ENCODE measurements at regions not wholly inside any gene's neighbourhood (a gene's known extent, or its start where the extent isn't known, plus 50 kb on each side); places are given as distances from the start of the nearest gene placed in this dataset.

- Histone ChIP-seq H3K23ac (ENCODE audit: low read length in 2 of 2) (no peak overlapping the region), H3K79me1 (replicated peaks; ENCODE audit: low read length, poor library complexity, severe bottlenecking) (no peaks in the 10 kb centered on the region), H3K4me1 (ENCODE audit: control insufficient read depth, insufficient read depth, low read depth, low read length) (peaks cover 6% of the 10 kb centered on the region), H2BK120ac (ENCODE audit: low read depth, low read length) (no peak overlapping the region), H3K14ac (ENCODE audit: low read length in 2 of 2) (no peak overlapping the region), H2AK5ac (ENCODE audit: low read length, severe bottlenecking) (no peak overlapping the region), H3K4me3 (ENCODE audit: insufficient read depth in 1 of 2, low read depth in 1 of 2, low read length in 2 of 2) (no peak overlapping the region), H3K9me3 (ENCODE audit: control insufficient read depth, low read length) (no peaks in the 10 kb centered on the region), H3K9ac (ENCODE audit: low read length) (no peak overlapping the region), H3K18ac (ENCODE audit: low read depth in 1 of 2, low read length in 2 of 2) (no peak overlapping the region), H3K4ac (ENCODE audit: low read depth in 1 of 2, low read length in 2 of 2) (no peak overlapping the region), H3K4me2 (ENCODE audit: low read length, poor library complexity, severe bottlenecking) (no peak overlapping the region), H2BK15ac (ENCODE audit: low read depth, poor library complexity, severe bottlenecking) (no peak overlapping the region), H3K27me3 (ENCODE audit: control insufficient read depth in 1 of 2, insufficient read depth in 1 of 2, low read length in 2 of 2) (peaks cover 0 to 4% of the 10 kb centered on the region in 2 experiments), H2AFZ (ENCODE audit: low read depth, low read length) (no peak overlapping the region), H2BK12ac (ENCODE audit: low read length in 2 of 2) (peak overlapping the region in 1 of 2 experiments; percentile 79), H4K91ac (ENCODE audit: low read length) (no peak overlapping the region), H3K27ac (ENCODE audit: low read length, poor library complexity, severe bottlenecking) (peak overlapping the region; percentile 89), H2BK5ac (ENCODE audit: low read depth, low read length, poor library complexity, severe bottlenecking) (no peak overlapping the region), H3K36me3 (ENCODE audit: control insufficient read depth in 1 of 2, insufficient read depth in 2 of 2, low read depth in 1 of 2, low read length in 2 of 2) (no peaks in the 10 kb centered on the region), H4K8ac (ENCODE audit: low read length) (no peak overlapping the region)
- peak; percentile 86 for DNase-seq
- WGBS, result no CpG with 5 or more reads among the region's 5 CpGs
These were observed 133.9 kb upstream of the CTAGE1 start for GRCh38 chr18:22551536-22552151.

- Histone ChIP-seq H3K4ac (ENCODE audit: low read depth in 1 of 2, low read length in 2 of 2) (peak overlapping the region in 1 of 2 experiments; percentile 54), H2BK5ac (ENCODE audit: low read depth, low read length, poor library complexity, severe bottlenecking) (no peak overlapping the region), H3K4me2 (ENCODE audit: low read length, poor library complexity, severe bottlenecking) (no peak overlapping the region), H3K4me3 (ENCODE audit: insufficient read depth in 1 of 2, low read depth in 1 of 2, low read length in 2 of 2) (no peak overlapping the region), H3K27ac (ENCODE audit: low read length, poor library complexity, severe bottlenecking) (peak overlapping the region; percentile 81), H2BK12ac (ENCODE audit: low read length in 2 of 2) (peak overlapping the region in 1 of 2 experiments; percentile 69), H3K18ac (ENCODE audit: low read depth in 1 of 2, low read length in 2 of 2) (peak overlapping the region; percentile 76 to 84), H2BK15ac (ENCODE audit: low read depth, poor library complexity, severe bottlenecking) (no peak overlapping the region), H3K79me1 (replicated peaks; ENCODE audit: low read length, poor library complexity, severe bottlenecking) (no peaks in the 10 kb centered on the region), H3K9me3 (ENCODE audit: control insufficient read depth, low read length) (no peaks in the 10 kb centered on the region), H2BK120ac (ENCODE audit: low read depth, low read length) (no peak overlapping the region), H2AK5ac (ENCODE audit: low read length, severe bottlenecking) (peak overlapping the region; percentile 85), H3K36me3 (ENCODE audit: control insufficient read depth in 1 of 2, insufficient read depth in 2 of 2, low read depth in 1 of 2, low read length in 2 of 2) (no peaks in the 10 kb centered on the region), H3K27me3 (ENCODE audit: control insufficient read depth in 1 of 2, insufficient read depth in 1 of 2, low read length in 2 of 2) (peaks cover 0 to 4% of the 10 kb centered on the region in 2 experiments), H4K91ac (ENCODE audit: low read length) (no peak overlapping the region), H4K8ac (ENCODE audit: low read length) (no peak overlapping the region), H3K14ac (ENCODE audit: low read length in 2 of 2) (no peak overlapping the region), H3K9ac (ENCODE audit: low read length) (no peak overlapping the region), H3K23ac (ENCODE audit: low read length in 2 of 2) (no peak overlapping the region), H2AFZ (ENCODE audit: low read depth, low read length) (no peak overlapping the region), H3K4me1 (ENCODE audit: control insufficient read depth, insufficient read depth, low read depth, low read length) (peaks cover 7% of the 10 kb centered on the region)
- 64% methylated on average over 3 of the region's 3 CpGs for WGBS
- DNase-seq, result peak; percentile 31
These were observed 134.5 kb upstream of the CTAGE1 start for GRCh38 chr18:22552254-22552653.

DNA sequence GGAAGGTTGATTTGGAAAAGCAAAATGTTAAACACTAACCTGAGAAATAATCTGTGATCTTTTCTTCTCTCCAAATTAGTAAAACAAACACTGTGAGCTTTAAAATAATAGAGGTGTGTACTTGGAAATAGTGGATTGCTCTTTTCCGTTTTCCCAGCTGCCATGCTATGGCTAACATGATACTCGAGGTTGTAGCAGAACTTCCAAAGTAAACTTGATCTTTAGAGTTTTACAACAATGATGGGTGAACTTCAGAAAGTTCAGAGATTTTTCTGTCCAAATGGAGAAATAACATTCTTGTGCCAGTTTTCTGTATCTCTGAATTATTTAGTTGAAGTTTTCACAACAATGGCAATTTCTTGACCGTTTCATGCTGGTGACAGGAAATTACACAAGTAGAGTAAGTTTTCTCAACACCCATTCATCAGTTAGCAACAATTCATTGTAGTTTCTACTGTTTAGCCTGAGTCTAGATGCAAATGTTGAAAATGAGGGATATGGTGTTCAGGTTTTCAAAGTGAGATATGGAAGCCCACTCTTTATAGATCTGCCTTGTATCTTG lies 135.3 kb upstream of the CTAGE1 start:
- Histone ChIP-seq H3K9ac (ENCODE audit: low read length) (no peak overlapping the region), H3K9me3 (ENCODE audit: control insufficient read depth, low read length) (no peaks in the 10 kb centered on the region), H2AFZ (ENCODE audit: low read depth, low read length) (no peak overlapping the region), H3K14ac (ENCODE audit: low read length in 2 of 2) (no peak overlapping the region), H3K23ac (ENCODE audit: low read length in 2 of 2) (no peak overlapping the region), H3K27ac (ENCODE audit: low read length, poor library complexity, severe bottlenecking) (no peak overlapping the region), H3K18ac (ENCODE audit: low read depth in 1 of 2, low read length in 2 of 2) (no peak overlapping the region), H2BK12ac (ENCODE audit: low read length in 2 of 2) (no peak overlapping the region), H4K91ac (ENCODE audit: low read length) (no peak overlapping the region), H3K79me1 (replicated peaks; ENCODE audit: low read length, poor library complexity, severe bottlenecking) (no peaks in the 10 kb centered on the region), H2BK5ac (ENCODE audit: low read depth, low read length, poor library complexity, severe bottlenecking) (no peak overlapping the region), H3K36me3 (ENCODE audit: control insufficient read depth in 1 of 2, insufficient read depth in 2 of 2, low read depth in 1 of 2, low read length in 2 of 2) (no peaks in the 10 kb centered on the region), H2BK120ac (ENCODE audit: low read depth, low read length) (no peak overlapping the region), H3K4me1 (ENCODE audit: control insufficient read depth, insufficient read depth, low read depth, low read length) (peaks cover 7% of the 10 kb centered on the region), H3K4me3 (ENCODE audit: insufficient read depth in 1 of 2, low read depth in 1 of 2, low read length in 2 of 2) (no peak overlapping the region), H3K4ac (ENCODE audit: low read depth in 1 of 2, low read length in 2 of 2) (no peak overlapping the region), H2BK15ac (ENCODE audit: low read depth, poor library complexity, severe bottlenecking) (no peak overlapping the region), H3K27me3 (ENCODE audit: control insufficient read depth in 1 of 2, insufficient read depth in 1 of 2, low read length in 2 of 2) (peaks cover 0 to 4% of the 10 kb centered on the region in 2 experiments), H4K8ac (ENCODE audit: low read length) (no peak overlapping the region), H2AK5ac (ENCODE audit: low read length, severe bottlenecking) (no peak overlapping the region), H3K4me2 (ENCODE audit: low read length, poor library complexity, severe bottlenecking) (no peak overlapping the region)
- WGBS, result 97% methylated on average over 2 of the region's 3 CpGs
- no peak for DNase-seq

- H3K9ac ChIP-seq (ENCODE audit: low read length), result no peak overlapping the region
- no peaks in the 10 kb centered on the region for H3K79me1 ChIP-seq (replicated peaks; ENCODE audit: low read length, poor library complexity, severe bottlenecking)
- H3K9me3 ChIP-seq (ENCODE audit: control insufficient read depth, low read length), result no peaks in the 10 kb centered on the region
- no peak overlapping the region for H3K23ac ChIP-seq (ENCODE audit: low read length in 2 of 2)
- 94% methylated on average over 8 of the region's 8 CpGs for WGBS
- H4K8ac ChIP-seq (ENCODE audit: low read length), result no peak overlapping the region
- H3K27me3 ChIP-seq (ENCODE audit: control insufficient read depth in 1 of 2, insufficient read depth in 1 of 2, low read length in 2 of 2), result no peaks in the 10 kb centered on the region
- H3K18ac ChIP-seq (ENCODE audit: low read depth in 1 of 2, low read length in 2 of 2), result peak overlapping the region; percentile 50 to 63
- no peak overlapping the region for H2BK120ac ChIP-seq (ENCODE audit: low read depth, low read length)
- H2BK15ac ChIP-seq (ENCODE audit: low read depth, poor library complexity, severe bottlenecking), result no peak overlapping the region
- H2BK5ac ChIP-seq (ENCODE audit: low read depth, low read length, poor library complexity, severe bottlenecking), result no peak overlapping the region
- H3K4ac ChIP-seq (ENCODE audit: low read depth in 1 of 2, low read length in 2 of 2), result no peak overlapping the region
- no peak for DNase-seq
- no peak overlapping the region for H3K4me3 ChIP-seq (ENCODE audit: insufficient read depth in 1 of 2, low read depth in 1 of 2, low read length in 2 of 2)
- H3K27ac ChIP-seq (ENCODE audit: low read length, poor library complexity, severe bottlenecking), result no peak overlapping the region
- peak overlapping the region; percentile 47 for H4K91ac ChIP-seq (ENCODE audit: low read length)
- H2AK5ac ChIP-seq (ENCODE audit: low read length, severe bottlenecking), result no peak overlapping the region
- H3K4me2 ChIP-seq (ENCODE audit: low read length, poor library complexity, severe bottlenecking), result no peak overlapping the region
- H3K4me1 ChIP-seq (ENCODE audit: control insufficient read depth, insufficient read depth, low read depth, low read length), result peaks cover 7% of the 10 kb centered on the region
- H2BK12ac ChIP-seq (ENCODE audit: low read length in 2 of 2), result peak overlapping the region in 1 of 2 experiments; percentile 89
- H3K36me3 ChIP-seq (ENCODE audit: control insufficient read depth in 1 of 2, insufficient read depth in 2 of 2, low read depth in 1 of 2, low read length in 2 of 2), result no peaks in the 10 kb centered on the region
- H3K14ac ChIP-seq (ENCODE audit: low read length in 2 of 2), result no peak overlapping the region
- H2AFZ ChIP-seq (ENCODE audit: low read depth, low read length), result peak overlapping the region; percentile 42
These were observed 138.8 kb upstream of the CTAGE1 start for GRCh38 chr18:22556222-22557167.

All from mesenchymal stem cell (in vitro differentiated cells and primary cell).